ENCODE measurements at regions not wholly inside any gene's neighbourhood (a gene's known extent, or its start where the extent isn't known, plus 50 kb on each side); places are given as distances from the start of the nearest gene placed in this dataset.

DNA sequence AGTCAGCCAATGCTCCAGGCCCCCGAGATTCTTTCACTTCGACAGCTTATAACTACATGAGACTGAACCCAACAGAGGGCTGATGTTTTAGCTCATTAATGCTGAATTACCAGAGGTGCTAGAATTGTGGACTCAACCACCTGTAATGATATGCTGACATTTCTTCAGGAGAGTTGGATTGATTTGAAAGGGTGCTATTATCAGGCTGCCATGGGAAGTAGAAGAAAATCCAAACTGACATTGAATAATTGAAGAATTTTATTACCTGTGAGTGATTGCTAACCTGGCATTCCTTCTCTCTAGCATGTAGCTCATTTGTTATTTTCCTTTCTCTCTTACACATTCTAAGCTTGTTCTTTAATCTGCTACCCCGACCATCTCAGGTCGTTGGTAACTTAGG is 488.8 kb downstream of the PID1 start:
- no peak for ATAC-seq
- no peak for TF ChIP-seq ZNF8 (CRISPR knock-in tag; IDR thresholded peaks at IDR 0.05)
- TF ChIP-seq RARB (CRISPR knock-in tag; IDR thresholded peaks at IDR 0.05), result no peak
- TF ChIP-seq ZFP3 (CRISPR knock-in tag; IDR thresholded peaks at IDR 0.05), result no peak
- no peak for TF ChIP-seq TCF4 (CRISPR knock-in tag; IDR thresholded peaks at IDR 0.05; ENCODE audit: borderline replicate concordance)
- no peak for TF ChIP-seq ESRRG (CRISPR knock-in tag; IDR thresholded peaks at IDR 0.05)
- no peak for TF ChIP-seq ZNF565 (CRISPR knock-in tag; conservative IDR thresholded peaks at IDR 0.05; ENCODE audit: low read depth)
- TF ChIP-seq BACH2 (CRISPR knock-in tag; IDR thresholded peaks at IDR 0.05; ENCODE audit: borderline replicate concordance), result no peak
- no peak for TF ChIP-seq GLIS3 (CRISPR knock-in tag; IDR thresholded peaks at IDR 0.05)
- no peak for TF ChIP-seq ARNTL (CRISPR knock-in tag; IDR thresholded peaks at IDR 0.05; ENCODE audit: borderline replicate concordance, low read depth)
- no peak for TF ChIP-seq CSRNP3 (CRISPR knock-in tag; IDR thresholded peaks at IDR 0.05)
- no peak for TF ChIP-seq ZFP30 (CRISPR knock-in tag; IDR thresholded peaks at IDR 0.05)
- TF ChIP-seq ISL1 (CRISPR knock-in tag; IDR thresholded peaks at IDR 0.05), result no peak
- no peak for TF ChIP-seq CREB5 (CRISPR knock-in tag; IDR thresholded peaks at IDR 0.05; ENCODE audit: low read depth)
- TF ChIP-seq PATZ1 (CRISPR knock-in tag; IDR thresholded peaks at IDR 0.05; ENCODE audit: borderline replicate concordance), result no peak

GRCh38 chr2:228777855-228778355 is 493.2 kb downstream of the PID1 start:
- ATAC-seq, result no peak
- TF ChIP-seq ESRRG (CRISPR knock-in tag; IDR thresholded peaks at IDR 0.05), result no peak
- no peak for TF ChIP-seq CSDC2 (CRISPR knock-in tag; IDR thresholded peaks at IDR 0.05)

DNA sequence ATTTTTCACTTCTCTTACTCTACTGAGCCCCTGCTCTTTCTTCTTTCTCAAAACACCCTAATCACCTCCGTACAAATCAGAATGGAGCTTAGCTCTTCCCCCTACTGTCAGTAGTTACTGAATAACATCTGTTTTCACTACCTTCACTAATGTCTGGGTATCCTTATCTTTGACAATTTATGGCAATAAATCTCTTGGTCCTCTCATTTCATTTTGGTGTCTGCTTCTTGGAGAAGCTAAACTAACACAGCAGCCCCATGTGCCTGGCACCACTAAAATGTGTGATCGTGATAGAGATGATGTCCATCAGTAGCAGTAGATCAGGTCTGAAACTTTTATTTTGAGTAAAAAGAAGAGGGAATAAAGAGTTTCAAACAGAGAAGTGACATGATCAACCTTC is 496.5 kb downstream of the PID1 start:
- TF ChIP-seq ZFP3 (CRISPR knock-in tag; IDR thresholded peaks at IDR 0.05) (no peak), ZNF565 (CRISPR knock-in tag; conservative IDR thresholded peaks at IDR 0.05; ENCODE audit: low read depth) (no peak), ARNTL (CRISPR knock-in tag; IDR thresholded peaks at IDR 0.05; ENCODE audit: borderline replicate concordance, low read depth) (no peak), CREB5 (CRISPR knock-in tag; IDR thresholded peaks at IDR 0.05; ENCODE audit: low read depth) (no peak), PATZ1 (CRISPR knock-in tag; IDR thresholded peaks at IDR 0.05; ENCODE audit: borderline replicate concordance) (no peak), SNAI2 (CRISPR knock-in tag; IDR thresholded peaks at IDR 0.05) (no peak), PPARA (CRISPR knock-in tag; IDR thresholded peaks at IDR 0.05; ENCODE audit: borderline replicate concordance) (no peak), TOX (CRISPR knock-in tag; IDR thresholded peaks at IDR 0.05; ENCODE audit: borderline replicate concordance) (no peak), CSRNP3 (CRISPR knock-in tag; IDR thresholded peaks at IDR 0.05) (no peak), RARB (CRISPR knock-in tag; IDR thresholded peaks at IDR 0.05) (no peak), BACH2 (CRISPR knock-in tag; IDR thresholded peaks at IDR 0.05; ENCODE audit: borderline replicate concordance) (no peak), ZNF70 (CRISPR knock-in tag; IDR thresholded peaks at IDR 0.05) (no peak), CSDC2 (CRISPR knock-in tag; IDR thresholded peaks at IDR 0.05) (no peak), ZNF8 (CRISPR knock-in tag; IDR thresholded peaks at IDR 0.05) (no peak), TCF4 (CRISPR knock-in tag; IDR thresholded peaks at IDR 0.05; ENCODE audit: borderline replicate concordance) (no peak), ISL1 (CRISPR knock-in tag; IDR thresholded peaks at IDR 0.05) (no peak), ZFP30 (CRISPR knock-in tag; IDR thresholded peaks at IDR 0.05) (no peak), ZC3H10 (CRISPR knock-in tag; IDR thresholded peaks at IDR 0.05) (no peak)
- TF ChIP-seq, protein P1, sequence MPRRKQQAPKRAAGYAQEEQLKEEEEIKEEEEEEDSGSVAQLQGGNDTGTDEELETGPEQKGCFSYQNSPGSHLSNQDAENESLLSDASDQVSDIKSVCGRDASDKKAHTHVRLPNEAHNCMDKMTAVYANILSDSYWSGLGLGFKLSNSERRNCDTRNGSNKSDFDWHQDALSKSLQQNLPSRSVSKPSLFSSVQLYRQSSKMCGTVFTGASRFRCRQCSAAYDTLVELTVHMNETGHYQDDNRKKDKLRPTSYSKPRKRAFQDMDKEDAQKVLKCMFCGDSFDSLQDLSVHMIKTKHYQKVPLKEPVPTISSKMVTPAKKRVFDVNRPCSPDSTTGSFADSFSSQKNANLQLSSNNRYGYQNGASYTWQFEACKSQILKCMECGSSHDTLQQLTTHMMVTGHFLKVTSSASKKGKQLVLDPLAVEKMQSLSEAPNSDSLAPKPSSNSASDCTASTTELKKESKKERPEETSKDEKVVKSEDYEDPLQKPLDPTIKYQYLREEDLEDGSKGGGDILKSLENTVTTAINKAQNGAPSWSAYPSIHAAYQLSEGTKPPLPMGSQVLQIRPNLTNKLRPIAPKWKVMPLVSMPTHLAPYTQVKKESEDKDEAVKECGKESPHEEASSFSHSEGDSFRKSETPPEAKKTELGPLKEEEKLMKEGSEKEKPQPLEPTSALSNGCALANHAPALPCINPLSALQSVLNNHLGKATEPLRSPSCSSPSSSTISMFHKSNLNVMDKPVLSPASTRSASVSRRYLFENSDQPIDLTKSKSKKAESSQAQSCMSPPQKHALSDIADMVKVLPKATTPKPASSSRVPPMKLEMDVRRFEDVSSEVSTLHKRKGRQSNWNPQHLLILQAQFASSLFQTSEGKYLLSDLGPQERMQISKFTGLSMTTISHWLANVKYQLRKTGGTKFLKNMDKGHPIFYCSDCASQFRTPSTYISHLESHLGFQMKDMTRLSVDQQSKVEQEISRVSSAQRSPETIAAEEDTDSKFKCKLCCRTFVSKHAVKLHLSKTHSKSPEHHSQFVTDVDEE (CRISPR knock-in tag; IDR thresholded peaks at IDR 0.05), result no peak
- no peak for ATAC-seq

All from SK-N-SH treated with all-trans-retinoic acid at 6 μM for 48 hours (cell line).